HT1080 (cell line): ENCODE measurements at regions not wholly inside any gene's neighbourhood (a gene's known extent, or its start where the extent isn't known, plus 50 kb on each side); places are given as distances from the start of the nearest gene placed in this dataset.

Source experiments
- DNase-seq: peaks from one replicate; pipeline ENCODE4 v3.0.0-alpha.2; 2015; ENCODE audit warnings: low read depth

DNA sequence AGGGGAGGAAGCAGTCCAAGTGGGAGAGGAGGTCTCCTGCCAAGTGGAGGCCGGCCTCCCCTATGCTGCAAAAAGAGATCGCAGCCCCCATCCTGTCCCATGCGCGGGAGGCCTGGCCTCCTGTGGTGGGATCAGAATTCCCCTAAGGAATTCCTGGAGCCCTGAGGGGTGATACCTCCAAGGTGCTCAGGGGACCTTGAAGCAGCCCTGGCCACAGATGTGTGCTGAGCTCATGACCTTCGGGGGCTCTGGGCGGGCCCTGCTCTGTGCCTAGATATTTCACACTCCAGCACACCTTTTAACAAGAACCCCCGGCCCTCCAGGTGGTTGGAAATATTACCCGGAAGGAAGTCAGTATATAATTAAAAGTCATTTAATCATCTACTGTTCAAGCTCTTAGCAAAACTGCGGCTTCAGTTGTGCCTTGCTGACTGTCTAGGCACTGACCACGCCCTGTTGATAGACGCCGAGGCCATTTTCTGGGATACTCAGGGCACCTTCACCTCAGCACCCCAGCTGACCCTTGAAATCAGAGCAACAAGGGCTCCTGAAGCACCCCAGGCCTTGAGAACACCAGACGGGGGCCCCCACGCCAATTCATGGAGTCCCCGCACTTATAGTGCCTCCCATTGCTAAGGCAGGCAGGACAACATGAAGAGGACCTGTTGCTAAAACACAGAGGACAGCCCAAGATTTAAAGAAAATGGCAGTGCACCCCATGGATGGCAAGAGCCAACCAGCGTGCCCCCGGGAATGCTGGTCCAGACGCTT lies 119.1 kb downstream of the NDUFA10 start:
- no peak for DNase-seq

DNA sequence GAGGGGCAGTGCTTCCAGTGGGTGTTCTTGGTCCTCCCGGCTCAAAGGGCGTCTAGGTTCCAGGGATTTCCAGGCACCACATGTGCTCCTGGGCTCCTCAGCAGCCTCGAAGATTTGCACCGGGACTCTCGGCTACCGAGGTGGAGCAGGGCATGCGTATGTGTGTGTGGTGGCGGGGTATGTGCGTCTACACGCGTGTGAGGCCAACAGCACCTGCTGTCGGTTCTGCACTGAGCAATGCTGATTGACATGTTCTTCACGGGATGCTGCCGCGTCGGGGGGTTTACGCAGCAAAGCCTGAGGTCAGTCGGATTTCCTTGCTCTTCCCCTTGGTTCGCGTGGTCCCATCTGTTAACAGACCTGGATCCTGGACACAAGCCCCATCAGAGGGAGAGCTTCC lies 119.8 kb downstream of the NDUFA10 start:
- DNase-seq: no peak

DNA sequence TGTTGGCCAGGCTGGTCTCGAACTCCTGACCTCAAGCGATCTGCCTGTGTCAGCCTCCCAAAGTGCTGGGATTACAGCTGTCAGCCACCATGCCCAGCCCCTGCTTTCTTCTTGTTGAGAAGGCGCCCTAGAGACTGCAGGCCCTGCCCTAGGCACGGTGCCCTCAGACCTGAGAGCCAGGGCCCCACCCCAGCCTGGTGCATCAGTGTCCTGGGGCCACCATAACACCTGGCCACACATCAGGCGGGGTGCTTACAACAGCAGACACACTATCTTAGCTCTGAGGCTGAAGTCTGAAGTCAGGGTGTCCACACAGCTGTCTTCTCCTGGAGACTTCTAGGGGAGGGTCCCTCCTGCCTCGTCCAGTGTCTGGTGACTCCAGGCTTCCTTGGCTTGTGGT lies 120.6 kb downstream of the NDUFA10 start:
- DNase-seq: no peak

DNA sequence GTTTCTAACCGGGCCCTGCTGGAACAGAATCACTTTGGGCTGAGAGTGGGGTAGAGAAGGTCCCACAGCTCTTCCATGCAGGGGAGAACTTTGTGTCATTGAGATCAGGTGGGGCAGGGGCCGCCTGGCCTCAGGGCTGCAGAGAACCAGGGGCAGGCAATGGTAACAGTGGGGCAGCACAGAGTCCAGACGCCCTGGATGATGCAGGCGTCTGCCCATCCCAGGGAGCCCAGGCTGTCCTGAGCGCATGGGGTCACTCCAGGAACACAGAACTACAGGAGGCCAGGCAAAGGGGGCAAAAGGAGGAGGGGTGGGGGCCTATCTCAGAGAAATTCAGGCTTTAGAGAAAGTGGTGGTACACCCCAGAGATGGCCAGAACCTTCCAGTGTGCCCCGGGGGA lies 121.3 kb downstream of the NDUFA10 start:
- no peak for DNase-seq

DNA sequence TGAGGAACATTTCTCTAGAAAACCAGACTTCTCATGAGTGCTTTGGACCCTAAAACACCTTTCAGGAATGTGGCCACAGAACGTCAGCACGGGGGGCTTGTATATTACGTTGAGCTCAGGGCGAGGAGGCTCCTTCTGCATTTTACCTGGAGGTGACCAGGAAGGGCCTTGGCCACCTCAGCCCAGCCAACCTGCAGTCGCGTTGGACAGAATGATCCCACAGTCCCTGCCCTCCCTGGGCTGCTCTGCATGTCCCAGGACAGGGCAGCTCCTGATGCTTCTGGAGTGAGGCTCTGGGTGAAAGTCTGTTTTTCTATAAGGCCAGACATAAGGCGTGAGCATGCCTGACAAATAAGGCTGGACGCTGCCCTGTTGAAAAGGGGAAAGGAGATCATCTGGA lies 121.9 kb downstream of the NDUFA10 start:
- no peak for DNase-seq

DNA sequence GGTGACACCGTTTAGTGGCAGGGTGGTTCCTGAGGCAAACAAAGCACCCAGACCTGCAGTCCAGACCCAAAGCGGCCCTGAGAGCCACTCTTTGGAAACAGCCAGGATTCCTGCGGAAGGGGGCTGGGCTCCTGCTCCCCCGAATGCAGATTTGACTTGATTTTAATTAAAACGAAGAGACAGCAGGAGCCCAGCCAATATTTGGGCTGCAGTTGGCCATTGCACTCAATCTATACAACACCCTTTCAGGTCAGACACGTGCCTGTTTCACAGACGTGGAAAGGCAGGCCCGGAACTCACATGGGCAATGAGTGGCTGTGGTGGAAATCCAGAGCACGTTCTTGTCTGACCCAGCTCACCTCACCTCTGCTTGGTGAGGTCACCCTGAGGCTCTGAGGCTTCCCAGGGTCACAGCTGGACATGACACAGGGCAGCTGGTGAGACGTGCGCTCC lies 122.4 kb downstream of the NDUFA10 start:
- no peak for DNase-seq

DNA sequence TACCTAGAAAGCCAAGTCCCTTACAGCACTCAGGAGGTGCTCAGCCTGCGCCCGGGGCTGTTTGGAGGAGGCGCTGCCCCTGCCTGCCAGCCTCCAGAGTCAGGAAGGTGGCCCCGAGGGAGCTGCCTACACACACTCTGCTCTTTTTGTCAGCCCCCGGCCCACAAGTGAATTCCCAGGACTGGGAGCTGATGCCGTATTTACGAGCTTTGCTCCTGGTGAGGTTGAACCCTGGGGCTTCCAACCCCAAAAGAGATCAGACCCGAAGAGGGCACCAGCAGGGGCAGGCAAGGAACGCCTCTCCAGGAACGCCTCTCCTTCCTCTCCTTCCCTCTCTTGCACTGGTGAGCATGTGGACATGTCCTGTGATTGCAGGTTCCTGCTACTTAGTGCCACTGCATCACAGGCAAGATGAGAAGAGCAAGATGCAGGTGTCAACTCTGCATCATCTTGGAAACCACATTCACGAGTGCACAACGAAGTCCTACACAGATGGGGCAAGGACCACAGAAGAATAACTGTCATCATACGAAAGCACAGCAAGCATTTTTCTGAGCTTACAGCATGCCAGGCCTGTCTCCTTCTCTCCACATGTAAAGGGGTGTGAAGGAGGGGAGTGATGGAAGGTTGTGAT lies 126.7 kb downstream of the NDUFA10 start:
- DNase-seq: no peak

DNA sequence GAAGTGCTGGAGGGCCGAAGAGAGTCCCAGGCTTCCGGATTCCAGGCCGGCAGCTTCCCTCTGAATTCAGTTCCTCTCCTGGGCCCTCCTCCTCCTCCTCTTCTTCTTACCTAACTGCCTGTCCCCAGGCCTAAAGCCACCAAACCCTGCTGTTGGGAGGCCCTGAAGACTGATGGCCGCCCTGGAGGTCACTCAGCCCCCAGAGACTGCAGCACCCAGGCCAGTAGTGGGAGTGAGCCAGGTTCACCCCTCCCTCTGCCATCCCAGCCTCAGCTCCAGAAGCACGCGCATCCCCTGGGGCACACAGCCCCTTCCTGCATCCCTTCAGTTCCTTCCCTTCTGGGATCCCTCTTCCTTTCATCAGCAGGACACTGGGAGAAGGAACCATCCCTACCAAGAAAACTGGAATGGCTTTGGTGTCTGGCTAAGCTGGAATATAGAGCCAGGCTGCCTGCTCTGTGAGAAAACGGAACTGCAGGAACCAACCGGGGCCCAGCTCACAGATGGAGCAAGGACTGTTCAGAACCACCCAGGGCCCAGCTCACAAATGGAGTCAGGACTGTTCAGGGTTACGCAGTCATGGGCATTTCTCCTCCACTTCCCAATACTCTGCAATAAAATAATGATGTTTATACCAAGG lies 127.4 kb downstream of the NDUFA10 start:
- DNase-seq: no peak

DNA sequence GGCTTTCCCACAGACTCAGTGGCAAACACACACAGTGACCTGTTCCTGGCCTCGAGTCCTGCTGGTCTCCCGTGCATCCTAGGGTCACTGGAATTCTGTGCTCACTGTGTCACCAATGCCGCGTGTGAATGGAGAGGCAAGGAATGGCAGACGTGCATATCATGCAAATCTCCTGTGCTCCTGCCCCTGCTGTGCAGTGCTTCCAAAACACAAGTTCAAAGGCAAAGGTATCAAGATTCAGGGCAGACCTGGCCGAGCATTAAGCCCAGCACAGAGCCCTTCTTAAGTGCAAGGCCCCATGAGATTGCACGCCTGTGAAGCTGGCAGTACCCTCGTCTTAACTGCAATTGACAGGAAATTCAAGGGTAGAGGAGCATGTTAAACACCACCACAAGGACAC lies 129.1 kb downstream of the NDUFA10 start:
- DNase-seq: no peak

DNA sequence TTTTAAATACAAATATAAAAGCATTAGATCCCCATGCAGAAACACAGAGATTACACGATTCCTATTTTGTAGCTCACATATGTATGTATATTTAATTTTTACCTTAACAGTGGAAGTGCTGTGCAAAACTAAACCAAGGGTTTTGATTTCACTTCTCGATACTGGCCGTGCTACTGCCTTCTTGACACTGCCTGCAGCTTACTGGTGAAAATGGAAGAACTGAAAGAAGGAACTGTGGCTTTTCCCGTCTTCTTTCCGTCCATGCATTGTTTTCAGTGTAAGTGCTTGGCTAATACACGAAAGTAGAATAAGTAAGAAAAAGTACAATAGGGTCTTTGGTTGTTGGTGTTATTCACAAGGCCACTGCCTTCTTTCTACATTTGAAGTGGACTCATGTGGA lies 129.5 kb downstream of the NDUFA10 start:
- DNase-seq: no peak

DNA sequence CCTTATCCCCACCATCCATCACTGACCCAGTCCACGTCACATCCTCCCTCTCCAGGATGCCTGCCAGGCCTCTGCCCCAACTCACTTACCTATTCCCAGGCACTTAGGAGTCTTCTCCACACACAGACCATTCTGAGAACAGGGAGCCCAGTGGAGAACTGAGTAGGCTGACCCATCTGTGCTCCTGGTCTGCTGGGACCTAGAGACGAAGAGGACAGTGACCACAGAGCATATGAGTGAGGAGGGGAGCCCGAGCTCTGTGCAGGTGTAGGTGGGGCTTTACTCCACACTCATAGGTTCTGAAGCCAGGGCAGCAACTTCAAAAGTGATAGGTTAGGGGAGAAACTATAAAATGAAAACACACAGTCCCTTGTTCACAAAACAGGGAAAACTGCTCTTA lies 130.0 kb downstream of the NDUFA10 start:
- DNase-seq: no peak

DNA sequence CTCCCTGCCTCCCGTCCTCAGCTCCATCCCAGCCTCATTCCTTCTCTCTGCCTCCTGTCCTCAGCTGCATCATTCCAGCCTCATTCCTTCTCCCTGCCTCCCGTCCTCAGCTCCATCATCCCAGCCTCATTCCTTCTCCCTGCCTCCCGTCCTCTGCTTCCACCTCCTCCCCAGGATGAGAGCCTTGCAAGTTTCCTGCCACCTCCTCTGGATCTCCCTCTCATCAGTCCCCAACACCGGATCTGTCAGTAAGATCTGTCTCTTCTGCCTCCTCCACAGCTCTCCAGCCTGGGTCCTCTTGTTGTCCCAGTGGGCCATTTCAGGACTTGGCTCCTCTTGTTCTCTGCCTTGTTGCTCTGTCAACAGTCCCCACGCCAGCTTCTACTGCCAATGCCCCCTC lies 130.9 kb downstream of the NDUFA10 start:
- DNase-seq: no peak

DNA sequence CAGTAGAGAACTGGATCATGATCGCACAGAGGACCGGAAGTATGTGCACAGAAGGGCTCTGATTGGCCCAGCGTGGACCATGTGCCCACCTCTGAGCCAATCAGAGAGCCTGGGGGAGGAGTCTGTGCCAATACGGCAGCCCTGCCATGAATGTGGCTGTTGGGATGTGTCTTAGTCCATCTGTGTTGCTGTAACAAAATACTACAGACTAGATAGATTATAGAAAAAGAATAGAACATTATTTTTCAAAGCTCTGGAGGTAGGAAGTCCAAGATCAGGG lies 132.0 kb downstream of the NDUFA10 start:
- DNase-seq: no peak

DNA sequence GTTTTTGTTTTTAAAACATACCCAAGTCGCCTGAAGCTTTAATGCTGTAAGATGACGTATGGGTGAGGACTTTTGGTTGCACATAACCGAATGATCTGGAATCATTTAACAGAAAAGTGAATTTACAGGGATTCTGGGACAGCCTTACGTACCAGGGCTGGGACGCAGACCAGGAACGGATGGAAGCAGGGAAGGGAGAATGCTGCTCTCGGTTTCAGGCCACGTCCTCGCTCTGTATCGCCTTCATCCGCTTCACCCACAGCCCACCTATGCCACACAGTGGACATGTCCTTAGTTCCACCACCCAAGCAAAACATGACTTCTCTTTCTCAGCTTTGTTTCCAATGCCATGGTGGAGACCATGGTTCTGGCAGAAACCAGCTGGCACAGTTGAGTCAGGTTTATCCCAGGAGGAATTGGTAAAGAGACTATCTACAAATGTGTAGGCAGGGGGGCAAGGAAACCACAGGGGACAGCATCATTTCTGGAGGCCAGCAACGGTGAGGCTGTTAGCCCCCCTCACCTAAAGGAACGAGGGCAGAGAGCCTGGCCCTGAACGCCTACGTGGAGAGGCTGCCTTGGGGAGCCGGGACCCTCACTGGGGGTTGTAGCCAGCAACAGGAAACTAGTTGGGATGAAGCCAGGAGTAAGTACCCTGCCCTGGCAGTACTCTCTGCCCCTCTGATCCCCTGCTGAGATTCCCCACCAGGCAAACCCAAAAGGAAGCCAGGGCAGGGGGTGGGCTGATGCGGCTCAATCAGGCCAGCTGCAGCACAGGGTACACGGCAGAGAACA lies 132.5 kb downstream of the NDUFA10 start:
- no peak for DNase-seq

DNA sequence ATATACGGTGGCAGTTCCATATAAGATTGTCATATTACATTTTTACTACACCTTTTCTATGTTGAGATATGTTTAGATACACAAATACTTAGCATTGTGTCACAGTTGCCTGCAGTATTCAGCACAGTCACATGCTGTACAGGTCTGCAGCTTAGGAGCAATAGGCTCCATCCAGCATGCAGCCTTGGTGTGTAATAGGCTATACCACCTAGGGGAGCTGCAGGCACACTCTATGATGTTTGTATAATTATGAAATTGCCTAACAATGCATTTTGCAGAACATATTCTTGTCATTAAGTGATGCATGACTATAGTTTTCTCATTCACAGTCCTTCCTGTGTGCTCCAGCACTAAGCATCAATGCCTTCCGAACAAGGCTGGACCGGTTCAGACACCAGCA lies 133.4 kb downstream of the NDUFA10 start:
- no peak for DNase-seq

DNA sequence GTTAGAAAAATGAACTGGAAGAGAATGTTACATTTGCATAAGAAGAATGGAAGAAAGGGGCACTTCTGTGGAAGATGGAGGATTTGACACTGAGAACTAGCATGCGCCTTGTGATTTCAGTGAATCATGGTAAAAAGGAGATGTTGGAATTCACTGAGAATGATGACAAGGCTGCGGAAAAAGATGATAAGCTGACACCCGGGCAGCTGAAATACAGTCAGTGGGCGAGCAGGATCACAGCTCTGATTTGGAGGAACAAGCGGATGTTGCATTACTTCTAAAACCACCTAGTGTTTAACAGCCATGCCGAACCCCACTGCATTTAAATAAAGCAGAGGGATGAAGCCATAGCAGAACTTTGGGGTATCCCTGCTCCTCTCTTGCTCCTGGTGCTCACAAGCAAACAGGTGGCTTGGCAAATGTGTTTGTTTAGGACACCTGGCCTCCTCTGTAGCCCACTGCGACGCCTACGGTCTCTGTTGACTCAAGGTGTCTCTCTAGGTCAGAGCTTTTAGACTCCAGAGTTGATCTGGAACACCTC lies 134.9 kb downstream of the NDUFA10 start:
- no peak for DNase-seq

DNA sequence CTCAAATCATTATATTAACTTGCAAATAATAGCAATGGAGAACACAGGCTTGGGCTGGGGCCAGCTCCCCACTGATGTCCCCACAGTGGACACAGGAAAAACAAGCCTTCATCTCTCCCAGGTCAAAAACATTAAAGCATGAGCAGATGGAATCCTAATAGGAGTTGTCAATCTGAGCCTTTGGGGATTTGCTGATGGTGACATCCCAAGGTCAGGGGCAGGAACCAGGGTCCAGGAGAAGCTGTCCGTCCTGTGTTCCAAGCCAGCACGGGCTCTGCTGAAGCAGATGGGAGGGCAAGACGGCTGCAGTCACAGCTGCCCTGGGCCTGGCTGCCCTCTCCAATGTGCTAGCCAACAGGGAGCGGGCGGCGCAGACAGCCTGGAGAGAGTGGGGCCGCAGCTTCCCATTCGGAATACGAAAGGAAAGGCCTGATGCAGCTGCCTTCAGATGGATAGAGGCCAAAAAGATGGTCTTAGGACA lies 135.5 kb downstream of the NDUFA10 start:
- no peak for DNase-seq

DNA sequence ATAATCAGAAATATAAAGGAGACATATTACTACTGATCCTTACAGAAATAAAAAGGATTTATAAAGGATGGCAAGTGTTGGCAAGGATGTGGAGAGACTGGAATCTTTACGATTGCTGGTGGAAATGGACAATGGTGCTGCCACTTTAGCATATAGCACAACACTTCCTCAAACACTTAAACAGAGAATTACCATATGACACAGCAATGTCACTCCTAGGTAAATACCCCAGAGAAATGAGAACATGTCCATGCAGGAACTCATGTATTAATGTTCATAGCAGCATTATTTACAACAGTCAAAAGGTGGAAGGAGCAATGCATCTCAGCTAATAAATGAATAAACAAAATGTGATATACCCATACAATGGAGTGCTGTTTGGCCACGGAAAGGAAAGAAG lies 137.5 kb downstream of the NDUFA10 start:
- no peak for DNase-seq

DNA sequence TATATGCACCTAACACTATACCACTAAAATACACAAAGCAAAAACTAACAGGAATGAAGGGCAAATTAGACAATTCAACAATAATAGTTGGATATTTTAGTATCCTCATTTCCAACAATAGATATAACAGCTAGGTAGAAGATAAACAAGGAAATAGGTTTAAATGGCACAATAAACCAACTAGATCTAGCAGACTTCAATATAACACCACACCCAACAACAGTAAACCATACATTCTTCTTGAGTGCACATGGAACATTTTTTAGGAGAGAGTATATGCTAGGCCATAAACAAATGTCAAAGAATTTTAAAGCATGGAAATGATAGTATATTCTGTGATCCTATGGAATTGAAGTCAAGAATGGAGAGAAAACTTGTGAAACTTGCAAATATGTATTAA lies 138.4 kb downstream of the NDUFA10 start:
- DNase-seq: no peak

DNA sequence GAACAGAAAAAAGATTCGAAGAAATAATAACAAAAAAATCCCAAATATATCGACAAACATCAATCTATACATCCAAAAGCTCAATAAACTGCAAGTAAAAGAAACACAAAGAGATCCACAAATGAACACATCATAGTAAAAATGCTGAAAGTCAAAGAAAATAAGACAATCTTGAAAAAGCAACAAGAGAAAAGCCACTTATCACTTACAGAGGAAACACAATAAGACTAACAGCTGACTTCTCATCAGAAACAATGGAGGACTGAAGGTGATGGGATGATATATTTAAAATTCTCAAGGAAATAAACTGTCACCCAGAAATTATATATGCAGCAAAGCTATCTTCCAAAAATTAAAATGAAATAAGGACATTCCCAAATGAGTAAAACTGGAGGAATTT lies 140.3 kb downstream of the NDUFA10 start:
- no peak for DNase-seq

DNA sequence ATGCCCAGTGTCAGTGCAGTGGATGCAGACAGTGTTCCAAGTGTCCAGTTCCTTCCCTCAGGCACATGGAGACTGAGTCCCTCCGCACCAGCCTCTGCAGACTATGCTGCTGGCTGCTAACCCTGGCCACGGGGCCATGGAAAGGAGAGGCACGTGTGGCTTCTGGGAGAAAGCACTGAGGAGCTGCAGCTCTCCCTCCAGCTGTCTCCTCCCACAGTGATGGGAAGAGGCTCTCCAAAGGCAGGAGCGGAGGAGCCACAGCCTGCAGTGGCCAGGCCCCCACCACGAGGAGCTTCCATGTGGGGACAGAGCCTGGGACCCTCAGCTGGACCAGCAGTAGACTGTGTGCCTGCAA lies 141.1 kb downstream of the NDUFA10 start:
- no peak for DNase-seq
